ENCODE measurements at regions not wholly inside any gene's neighbourhood (a gene's known extent, or its start where the extent isn't known, plus 50 kb on each side); places are given as distances from the start of the nearest gene placed in this dataset.

GRCh38 chr18:46209161-46209560 lies 105.0 kb downstream of the HAUS1 start:
- H3K36me3 ChIP-seq (ENCODE audit: control insufficient read depth in 1 of 2, insufficient read depth in 2 of 2, low read length in 2 of 2), result no peaks in the 10 kb centered on the region
- H3K4me1 ChIP-seq (ENCODE audit: control insufficient read depth in 1 of 2, insufficient read depth in 2 of 2, low read length in 2 of 2), result peaks cover 5% of the 10 kb centered on the region in 2 donors

GRCh38 chr18:46211816-46212215 lies 107.6 kb downstream of the HAUS1 start:
- no peaks in the 10 kb centered on the region for H3K27me3 ChIP-seq (ENCODE audit: control insufficient read depth in 1 of 2, insufficient read depth in 2 of 2, low read length in 2 of 2)
- H3K36me3 ChIP-seq (ENCODE audit: control insufficient read depth in 1 of 2, insufficient read depth in 2 of 2, low read length in 2 of 2), result peaks cover 8 to 11% of the 10 kb centered on the region in 2 donors
- no peak overlapping the region for H3K27ac ChIP-seq (ENCODE audit: low read depth, low read length)
- H3K4me3 ChIP-seq (ENCODE audit: low read depth in 1 of 2, low read length in 2 of 2), result no peak overlapping the region
- H3K9me3 ChIP-seq (ENCODE audit: control insufficient read depth in 1 of 2, low read length in 2 of 2), result no peaks in the 10 kb centered on the region
- no peak overlapping the region for H3K9ac ChIP-seq (ENCODE audit: low read depth in 1 of 2, low read length in 2 of 2)
- H3K4me1 ChIP-seq (ENCODE audit: control insufficient read depth in 1 of 2, insufficient read depth in 2 of 2, low read length in 2 of 2), result peaks cover 5 to 7% of the 10 kb centered on the region in 2 donors

More at GRCh38 chr18:46209161-46209560, 105.0 kb downstream of the HAUS1 start:
- Histone ChIP-seq H3K27me3 (ENCODE audit: control insufficient read depth in 1 of 2, insufficient read depth in 2 of 2, low read length in 2 of 2) (no peaks in the 10 kb centered on the region), H3K9me3 (ENCODE audit: control insufficient read depth in 1 of 2, low read length in 2 of 2) (no peaks in the 10 kb centered on the region), H3K27ac (ENCODE audit: low read depth, low read length) (no peak overlapping the region), H3K9ac (ENCODE audit: low read depth in 1 of 2, low read length in 2 of 2) (no peak overlapping the region), H3K4me3 (ENCODE audit: low read depth in 1 of 2, low read length in 2 of 2) (no peak overlapping the region)

- peaks cover 5 to 7% of the 10 kb centered on the region in 2 donors for H3K4me1 ChIP-seq (ENCODE audit: control insufficient read depth in 1 of 2, insufficient read depth in 2 of 2, low read length in 2 of 2)
- H3K9me3 ChIP-seq (ENCODE audit: control insufficient read depth in 1 of 2, low read length in 2 of 2), result no peaks in the 10 kb centered on the region
- H3K27me3 ChIP-seq (ENCODE audit: control insufficient read depth in 1 of 2, insufficient read depth in 2 of 2, low read length in 2 of 2), result no peaks in the 10 kb centered on the region
- no peak overlapping the region for H3K27ac ChIP-seq (ENCODE audit: low read depth, low read length)
- H3K36me3 ChIP-seq (ENCODE audit: control insufficient read depth in 1 of 2, insufficient read depth in 2 of 2, low read length in 2 of 2), result peaks cover 8 to 15% of the 10 kb centered on the region in 2 donors
- no peak overlapping the region for H3K9ac ChIP-seq (ENCODE audit: low read depth in 1 of 2, low read length in 2 of 2)
- H3K4me3 ChIP-seq (ENCODE audit: low read depth in 1 of 2, low read length in 2 of 2), result no peak overlapping the region
Observed at GRCh38 chr18:46212398-46212797, 108.2 kb downstream of the HAUS1 start.

- H3K4me3 ChIP-seq (ENCODE audit: low read depth in 1 of 2, low read length in 2 of 2), result no peak overlapping the region
- H3K4me1 ChIP-seq (ENCODE audit: control insufficient read depth in 1 of 2, insufficient read depth in 2 of 2, low read length in 2 of 2), result peaks cover 5 to 7% of the 10 kb centered on the region in 2 donors
- no peaks in the 10 kb centered on the region for H3K9me3 ChIP-seq (ENCODE audit: control insufficient read depth in 1 of 2, low read length in 2 of 2)
- peaks cover 8 to 15% of the 10 kb centered on the region in 2 donors for H3K36me3 ChIP-seq (ENCODE audit: control insufficient read depth in 1 of 2, insufficient read depth in 2 of 2, low read length in 2 of 2)
- no peaks in the 10 kb centered on the region for H3K27me3 ChIP-seq (ENCODE audit: control insufficient read depth in 1 of 2, insufficient read depth in 2 of 2, low read length in 2 of 2)
- no peak overlapping the region for H3K27ac ChIP-seq (ENCODE audit: low read depth, low read length)
- H3K9ac ChIP-seq (ENCODE audit: low read depth in 1 of 2, low read length in 2 of 2), result no peak overlapping the region
Observed at GRCh38 chr18:46213295-46213694, 109.1 kb downstream of the HAUS1 start.

- Histone ChIP-seq H3K4me3 (ENCODE audit: low read depth in 1 of 2, low read length in 2 of 2) (no peak overlapping the region), H3K9me3 (ENCODE audit: control insufficient read depth in 1 of 2, low read length in 2 of 2) (no peaks in the 10 kb centered on the region), H3K27ac (ENCODE audit: low read depth, low read length) (no peak overlapping the region), H3K27me3 (ENCODE audit: control insufficient read depth in 1 of 2, insufficient read depth in 2 of 2, low read length in 2 of 2) (no peaks in the 10 kb centered on the region), H3K36me3 (ENCODE audit: control insufficient read depth in 1 of 2, insufficient read depth in 2 of 2, low read length in 2 of 2) (peaks cover 8 to 23% of the 10 kb centered on the region in 2 donors), H3K9ac (ENCODE audit: low read depth in 1 of 2, low read length in 2 of 2) (no peak overlapping the region), H3K4me1 (ENCODE audit: control insufficient read depth in 1 of 2, insufficient read depth in 2 of 2, low read length in 2 of 2) (peaks cover 5 to 7% of the 10 kb centered on the region in 2 donors)
Observed at GRCh38 chr18:46214435-46214834, 110.2 kb downstream of the HAUS1 start.

GRCh38 chr18:46215902-46216723 lies 111.9 kb downstream of the HAUS1 start:
- Histone ChIP-seq H3K27me3 (ENCODE audit: control insufficient read depth in 1 of 2, insufficient read depth in 2 of 2, low read length in 2 of 2) (no peaks in the 10 kb centered on the region), H3K4me3 (ENCODE audit: low read depth in 1 of 2, low read length in 2 of 2) (no peak overlapping the region), H3K36me3 (ENCODE audit: control insufficient read depth in 1 of 2, insufficient read depth in 2 of 2, low read length in 2 of 2) (peaks cover 8 to 23% of the 10 kb centered on the region in 2 donors), H3K4me1 (ENCODE audit: control insufficient read depth in 1 of 2, insufficient read depth in 2 of 2, low read length in 2 of 2) (peaks cover 5 to 7% of the 10 kb centered on the region in 2 donors), H3K9ac (ENCODE audit: low read depth in 1 of 2, low read length in 2 of 2) (no peak overlapping the region), H3K27ac (ENCODE audit: low read depth, low read length) (no peak overlapping the region), H3K9me3 (ENCODE audit: control insufficient read depth in 1 of 2, low read length in 2 of 2) (no peaks in the 10 kb centered on the region)

- Histone ChIP-seq H3K27me3 (ENCODE audit: control insufficient read depth in 1 of 2, insufficient read depth in 2 of 2, low read length in 2 of 2) (no peaks in the 10 kb centered on the region), H3K4me1 (ENCODE audit: control insufficient read depth in 1 of 2, insufficient read depth in 2 of 2, low read length in 2 of 2) (peaks cover 0 to 3% of the 10 kb centered on the region in 2 donors), H3K36me3 (ENCODE audit: control insufficient read depth in 1 of 2, insufficient read depth in 2 of 2, low read length in 2 of 2) (peaks cover 14 to 27% of the 10 kb centered on the region in 2 donors), H3K9me3 (ENCODE audit: control insufficient read depth in 1 of 2, low read length in 2 of 2) (no peaks in the 10 kb centered on the region), H3K4me3 (ENCODE audit: low read depth in 1 of 2, low read length in 2 of 2) (no peak overlapping the region), H3K27ac (ENCODE audit: low read depth, low read length) (no peak overlapping the region), H3K9ac (ENCODE audit: low read depth in 1 of 2, low read length in 2 of 2) (no peak overlapping the region)
Observed at GRCh38 chr18:46220116-46220515, 115.9 kb downstream of the HAUS1 start.

- no peaks in the 10 kb centered on the region for H3K9me3 ChIP-seq (ENCODE audit: control insufficient read depth in 1 of 2, low read length in 2 of 2)
- no peaks in the 10 kb centered on the region for H3K27me3 ChIP-seq (ENCODE audit: control insufficient read depth in 1 of 2, insufficient read depth in 2 of 2, low read length in 2 of 2)
- no peak overlapping the region for H3K27ac ChIP-seq (ENCODE audit: low read depth, low read length)
- H3K9ac ChIP-seq (ENCODE audit: low read depth in 1 of 2, low read length in 2 of 2), result no peak overlapping the region
- peaks cover 6 to 15% of the 10 kb centered on the region in 2 donors for H3K36me3 ChIP-seq (ENCODE audit: control insufficient read depth in 1 of 2, insufficient read depth in 2 of 2, low read length in 2 of 2)
- H3K4me3 ChIP-seq (ENCODE audit: low read depth in 1 of 2, low read length in 2 of 2), result no peak overlapping the region
- no peaks in the 10 kb centered on the region for H3K4me1 ChIP-seq (ENCODE audit: control insufficient read depth in 1 of 2, insufficient read depth in 2 of 2, low read length in 2 of 2)
Observed at GRCh38 chr18:46222093-46222492, 117.9 kb downstream of the HAUS1 start.

GRCh38 chr18:46222710-46223360 lies 118.7 kb downstream of the HAUS1 start:
- H3K27ac ChIP-seq (ENCODE audit: low read depth, low read length), result no peak overlapping the region
- peaks cover 6 to 13% of the 10 kb centered on the region in 2 donors for H3K36me3 ChIP-seq (ENCODE audit: control insufficient read depth in 1 of 2, insufficient read depth in 2 of 2, low read length in 2 of 2)
- no peaks in the 10 kb centered on the region for H3K4me1 ChIP-seq (ENCODE audit: control insufficient read depth in 1 of 2, insufficient read depth in 2 of 2, low read length in 2 of 2)
- H3K27me3 ChIP-seq (ENCODE audit: control insufficient read depth in 1 of 2, insufficient read depth in 2 of 2, low read length in 2 of 2), result no peaks in the 10 kb centered on the region
- H3K9me3 ChIP-seq (ENCODE audit: control insufficient read depth in 1 of 2, low read length in 2 of 2), result no peaks in the 10 kb centered on the region
- H3K9ac ChIP-seq (ENCODE audit: low read depth in 1 of 2, low read length in 2 of 2), result no peak overlapping the region
- no peak overlapping the region for H3K4me3 ChIP-seq (ENCODE audit: low read depth in 1 of 2, low read length in 2 of 2)

GRCh38 chr18:46224181-46224775 lies 120.1 kb downstream of the HAUS1 start:
- no peak overlapping the region for H3K9ac ChIP-seq (ENCODE audit: low read depth in 1 of 2, low read length in 2 of 2)
- H3K4me3 ChIP-seq (ENCODE audit: low read depth in 1 of 2, low read length in 2 of 2), result no peak overlapping the region
- no peaks in the 10 kb centered on the region for H3K27me3 ChIP-seq (ENCODE audit: control insufficient read depth in 1 of 2, insufficient read depth in 2 of 2, low read length in 2 of 2)
- H3K9me3 ChIP-seq (ENCODE audit: control insufficient read depth in 1 of 2, low read length in 2 of 2), result no peaks in the 10 kb centered on the region
- H3K36me3 ChIP-seq (ENCODE audit: control insufficient read depth in 1 of 2, insufficient read depth in 2 of 2, low read length in 2 of 2), result peaks cover 5 to 6% of the 10 kb centered on the region in 2 donors
- H3K4me1 ChIP-seq (ENCODE audit: control insufficient read depth in 1 of 2, insufficient read depth in 2 of 2, low read length in 2 of 2), result no peaks in the 10 kb centered on the region
- no peak overlapping the region for H3K27ac ChIP-seq (ENCODE audit: low read depth, low read length)

All from duodenal mucosa (tissue), 2 donors.